ENCODE measurements at regions not wholly inside any gene's neighbourhood (a gene's known extent, or its start where the extent isn't known, plus 50 kb on each side); places are given as distances from the start of the nearest gene placed in this dataset.
"Not testable (repeated sequence)": the region's sequence is repeated elsewhere in the genome, so short reads cannot be mapped to it uniquely, and the experiment has no call there.

DNA sequence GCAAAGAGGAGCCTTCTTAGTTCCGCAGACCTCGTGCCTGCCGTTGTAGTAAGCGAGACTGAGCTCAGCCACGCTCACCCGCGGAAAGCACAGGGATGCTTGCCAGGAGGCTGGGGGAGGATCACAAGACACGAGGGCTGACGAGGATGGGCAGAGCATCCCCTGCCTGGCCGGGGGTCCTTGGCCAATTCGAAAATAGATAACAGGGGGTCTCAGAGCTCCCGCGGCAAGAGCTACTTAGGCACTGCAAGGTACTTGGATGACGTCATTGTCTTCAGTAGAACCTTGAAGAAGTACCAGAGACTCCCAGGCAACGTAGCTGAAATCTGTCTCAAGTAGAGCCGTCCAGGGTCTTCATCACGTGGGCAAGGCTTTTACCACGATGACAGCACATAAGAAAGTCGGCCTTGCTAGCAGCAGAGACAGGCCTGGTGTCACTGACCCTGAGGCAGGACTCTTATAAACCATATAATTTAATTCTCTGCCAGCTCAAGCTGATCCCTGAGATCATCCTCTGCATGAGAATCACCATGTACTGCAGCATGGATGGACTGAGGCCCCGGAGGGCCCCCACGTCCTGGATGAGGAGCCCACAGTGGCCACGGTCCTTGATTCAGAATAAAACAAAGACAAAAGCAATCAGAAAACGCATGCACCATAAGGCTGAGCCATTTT lies 81.9 kb downstream of the TMEM18 start:
- no peak for DNase-seq

GRCh38 chr2:594297-594949 lies 82.8 kb downstream of the TMEM18 start:
- DNase-seq, result no peak

DNA sequence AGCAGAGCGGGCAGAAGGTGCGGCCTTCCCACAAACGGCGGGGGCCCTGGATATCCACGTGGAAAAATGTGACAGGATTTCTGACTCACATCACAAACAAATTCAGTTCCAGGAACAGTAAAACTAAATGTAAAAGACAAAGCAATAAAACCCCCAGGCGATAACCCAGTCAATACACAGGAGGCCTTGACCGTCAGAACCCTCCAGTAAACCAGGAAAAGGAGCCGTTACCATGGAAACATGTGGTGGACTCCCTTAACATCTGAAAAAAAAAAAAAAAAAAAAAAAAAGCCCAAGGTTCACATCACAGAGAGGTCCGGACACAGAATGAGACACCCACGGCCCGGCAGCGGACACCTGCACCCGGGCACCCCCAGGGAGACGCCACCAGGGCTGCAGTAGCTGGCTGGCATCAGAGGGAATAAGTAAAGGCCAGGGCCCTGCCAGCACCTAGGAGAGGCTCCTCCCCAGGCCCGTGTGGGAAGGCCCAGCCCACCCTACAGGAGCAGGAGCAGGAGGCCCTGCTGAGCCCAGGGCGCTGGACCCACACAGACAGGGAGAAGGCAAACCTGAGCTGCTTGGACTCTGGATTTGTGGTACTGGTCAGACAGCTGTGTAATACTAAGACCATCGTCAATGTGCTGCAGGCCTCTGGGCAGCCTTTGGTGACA lies 83.7 kb downstream of the TMEM18 start:
- DNase-seq, result no peak

- no peak for DNase-seq
Observed at GRCh38 chr2:592737-593136, 84.5 kb downstream of the TMEM18 start.

- DNase-seq, result no peak
Observed at GRCh38 chr2:590214-591175, 86.7 kb downstream of the TMEM18 start.

- no peak for DNase-seq
Observed at GRCh38 chr2:589281-590130, 87.7 kb downstream of the TMEM18 start.

DNA sequence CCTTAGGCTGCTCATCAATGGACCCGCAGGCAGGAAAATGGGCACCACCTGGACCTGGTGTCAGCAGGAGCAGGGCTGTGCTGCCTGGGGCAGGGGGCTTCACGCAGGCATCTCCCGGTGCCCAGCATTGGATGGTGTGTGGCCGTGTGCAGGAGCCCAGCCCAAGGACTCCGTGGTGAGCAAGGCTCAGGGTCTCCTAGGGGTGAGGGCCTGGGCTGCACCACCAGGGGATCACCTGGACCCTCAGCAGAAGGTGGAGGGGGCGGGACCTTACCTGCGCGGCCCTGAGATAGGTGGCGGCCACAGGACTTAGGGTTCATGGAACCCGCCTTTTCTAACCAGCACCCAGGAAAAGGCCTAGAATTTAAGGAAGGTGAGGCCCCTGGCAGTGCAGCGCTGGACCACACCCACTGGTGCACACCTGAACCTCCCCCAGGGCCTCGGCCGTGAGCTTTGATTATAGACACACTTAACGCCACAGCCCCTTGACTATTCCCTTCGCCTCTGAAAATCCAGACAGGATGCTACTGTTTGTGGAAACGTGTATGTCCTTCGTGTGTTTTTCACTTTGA lies 89.0 kb downstream of the TMEM18 start:
- no peak for DNase-seq

DNA sequence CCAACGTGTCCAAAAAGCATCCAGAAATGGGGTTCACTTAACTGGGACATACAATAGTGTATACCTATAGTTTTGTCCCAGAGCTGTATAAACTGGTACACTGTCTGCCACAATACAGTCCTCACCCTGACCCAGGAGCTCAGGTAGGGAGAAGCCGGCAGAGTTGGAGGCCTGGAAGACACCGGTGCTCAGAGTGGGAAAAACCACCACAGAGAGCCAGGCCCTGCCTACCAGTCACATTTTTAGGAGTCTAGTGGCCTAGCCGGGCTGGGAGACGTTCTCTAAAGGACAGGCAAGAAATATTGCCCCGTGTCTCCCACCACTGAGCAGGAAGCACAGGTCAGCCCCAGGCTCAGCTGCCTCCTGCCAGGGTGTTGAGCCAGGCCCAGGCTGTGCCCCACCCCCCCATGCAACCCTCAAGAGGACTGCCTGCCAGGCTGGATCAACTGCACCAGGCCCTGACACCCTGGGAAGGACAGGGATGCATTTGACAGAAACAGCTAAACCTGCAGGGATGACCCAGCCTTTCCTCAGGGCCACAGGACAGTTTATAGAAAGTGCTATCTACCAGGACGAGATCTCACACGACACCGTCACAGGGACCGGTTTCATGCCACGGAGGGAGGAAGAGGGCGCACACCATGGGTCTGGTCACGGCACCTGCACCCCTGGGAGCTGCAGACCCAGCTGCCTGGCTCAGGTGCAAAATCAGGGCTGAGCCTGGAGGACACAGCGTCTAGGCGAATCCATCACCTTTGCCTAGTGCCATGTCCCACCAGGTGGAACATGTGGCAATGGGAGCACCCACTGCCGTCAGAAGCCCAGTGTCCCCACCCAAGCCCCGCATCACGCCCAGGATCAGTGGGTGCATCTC lies 89.9 kb downstream of the TMEM18 start:
- DNase-seq, result no peak

- no peak for DNase-seq
Observed at GRCh38 chr2:586641-587076, 90.5 kb downstream of the TMEM18 start.

DNA sequence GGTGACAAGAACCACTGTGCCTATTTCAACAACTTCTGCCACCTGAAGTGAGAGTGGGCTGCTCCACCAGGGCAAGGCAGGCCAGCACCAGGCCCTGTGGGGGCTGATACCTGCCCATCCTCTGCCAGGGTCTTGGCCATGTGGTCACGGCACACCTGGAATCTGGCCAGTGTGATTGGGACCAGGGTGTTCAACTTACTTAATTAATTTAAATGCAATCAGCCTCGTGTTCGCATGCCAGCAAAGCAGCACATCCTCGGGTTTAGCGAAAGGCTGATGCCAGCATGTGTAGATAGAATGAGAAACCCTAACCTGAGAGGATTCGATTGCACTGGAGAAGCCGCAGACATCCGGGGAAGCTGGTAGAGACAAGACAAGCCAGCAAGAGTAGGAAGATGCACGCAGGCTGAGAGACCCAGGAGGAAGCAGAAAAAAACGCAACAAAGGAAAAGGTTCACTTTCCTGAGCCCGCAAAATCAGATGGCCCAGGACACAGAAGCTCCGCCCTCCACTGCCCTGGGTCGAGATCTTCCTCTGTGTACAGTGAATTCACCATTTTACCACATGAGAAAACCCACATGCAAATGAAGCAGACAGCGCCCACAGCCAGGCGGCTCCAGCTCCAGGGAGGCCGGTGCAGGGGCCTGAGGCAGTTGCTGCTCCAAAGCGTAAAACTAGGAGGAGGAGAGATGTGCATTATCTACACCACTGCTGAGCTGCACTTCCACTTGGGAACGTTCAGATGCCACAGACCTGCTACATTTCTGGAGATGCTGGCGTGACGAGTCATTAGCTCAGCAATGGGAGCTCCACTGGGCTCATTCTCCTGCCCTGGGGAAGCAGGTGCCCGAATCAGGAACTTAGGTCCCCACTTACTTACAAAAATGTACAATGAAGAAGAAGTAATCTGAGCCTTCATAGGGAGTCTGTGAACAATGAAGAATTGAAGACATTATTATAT lies 92.1 kb downstream of the TMEM18 start:
- no peak for DNase-seq

GRCh38 chr2:583666-584065 lies 93.5 kb downstream of the TMEM18 start:
- no peak for DNase-seq

DNA sequence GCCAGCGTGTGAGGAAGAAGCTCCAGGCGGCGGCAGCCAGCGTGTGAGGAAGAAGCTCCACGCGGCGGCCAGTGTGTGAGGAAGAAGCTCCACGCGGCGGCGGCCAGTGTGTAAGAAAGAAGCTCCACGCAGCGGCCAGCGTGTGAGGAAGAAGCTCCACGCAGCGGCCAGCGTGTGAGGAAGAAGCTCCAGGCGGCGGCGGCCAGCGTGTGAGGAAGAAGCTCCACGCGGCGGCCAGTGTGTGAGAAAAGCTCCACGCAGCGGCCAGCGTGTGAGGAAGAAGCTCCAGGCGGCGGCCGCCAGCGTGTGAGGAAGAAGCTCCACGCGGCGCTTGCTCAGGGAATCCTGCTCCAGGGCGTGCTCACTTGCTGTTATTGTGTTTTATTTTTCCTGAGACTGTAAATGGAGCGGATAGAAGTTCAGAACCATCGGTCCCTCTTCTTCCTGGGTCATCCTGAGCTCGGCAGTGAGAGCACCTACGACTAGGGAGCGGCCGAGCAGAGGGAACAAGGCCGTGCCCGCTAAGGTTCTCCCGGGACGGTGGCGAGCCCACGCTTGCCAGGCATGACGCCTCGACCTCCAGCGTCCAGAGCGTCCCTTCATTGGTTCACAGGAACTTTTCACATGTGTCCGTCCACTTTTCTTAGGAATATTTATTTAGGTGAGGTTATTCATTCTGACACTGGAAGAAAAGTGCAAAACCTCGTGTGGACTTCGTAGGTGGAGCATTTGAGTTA lies 94.2 kb downstream of the TMEM18 start:
- no peak for DNase-seq

- not testable (repeated sequence) for DNase-seq
Observed at GRCh38 chr2:582289-582688, 94.9 kb downstream of the TMEM18 start.

DNA sequence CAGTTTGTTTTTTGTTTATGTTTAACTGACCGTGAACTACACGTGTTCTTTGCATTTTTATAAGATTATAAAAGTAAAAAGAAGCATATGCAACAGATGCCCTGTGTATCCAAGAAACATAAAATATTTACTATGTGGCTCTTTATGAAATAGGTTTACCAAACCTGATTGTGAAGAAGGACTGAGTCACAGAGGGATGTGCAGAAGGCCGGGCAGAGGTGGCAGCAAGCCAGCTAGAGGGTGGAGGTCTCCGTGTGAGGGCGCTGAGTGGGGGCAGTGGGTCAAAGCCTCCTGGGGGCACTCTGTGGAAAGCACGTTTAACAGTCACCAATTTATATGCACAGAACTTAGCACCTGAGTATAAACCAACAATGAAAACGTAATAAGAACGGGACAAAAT lies 97.2 kb downstream of the TMEM18 start:
- DNase-seq, result no peak

DNA sequence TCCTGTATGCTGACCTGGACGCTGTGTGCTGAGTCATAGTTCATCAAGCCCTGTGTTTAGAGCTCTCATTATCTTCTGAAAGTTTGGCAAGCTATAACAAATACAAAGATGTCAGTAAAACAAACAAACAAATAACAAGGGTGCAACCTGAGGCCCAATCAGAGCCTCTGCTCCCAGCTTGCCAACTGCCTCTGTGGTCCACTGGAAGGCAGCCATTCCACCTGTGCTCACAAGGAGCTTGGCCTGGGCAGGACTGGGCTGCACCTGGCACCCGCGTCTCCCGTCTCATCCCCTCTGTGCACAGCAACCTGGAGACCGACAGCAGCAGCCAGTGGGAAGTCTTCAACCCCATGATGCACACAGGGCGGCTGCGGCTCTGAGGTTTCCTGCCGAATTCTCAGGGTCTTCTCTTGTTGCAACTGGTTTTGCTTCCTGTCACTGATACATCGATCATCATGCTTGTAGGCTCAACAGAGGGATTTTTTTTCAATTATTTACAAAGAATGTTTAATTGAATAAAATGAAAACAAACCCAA lies 97.8 kb downstream of the TMEM18 start:
- DNase-seq, result no peak

DNA sequence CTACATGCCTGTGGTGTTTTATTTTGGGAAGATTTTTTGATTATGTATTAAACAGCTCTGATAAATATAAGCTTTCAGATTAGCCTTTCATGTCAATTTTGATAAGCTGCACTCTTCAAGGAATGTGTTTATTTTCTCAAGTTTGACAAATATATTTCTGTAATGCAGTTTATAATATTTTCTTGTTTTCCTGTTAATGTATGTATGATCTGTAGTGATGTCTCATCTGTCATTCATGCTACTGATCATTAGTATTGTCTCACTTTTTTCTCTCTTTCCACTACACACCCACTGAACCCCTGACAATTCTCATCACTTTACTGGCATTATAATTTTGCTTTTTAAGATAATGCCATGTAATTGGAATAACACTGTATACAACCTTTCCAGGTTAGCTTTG lies 100.9 kb downstream of the TMEM18 start:
- DNase-seq, result no peak

- DNase-seq, result no peak
Observed at GRCh38 chr2:575727-576236, 101.4 kb downstream of the TMEM18 start.

Measured in suppressor macrophage treated with lipopolysaccharide for 4 hours (primary cell).